GM12874 (cell line): ENCODE measurements at regions not wholly inside any gene's neighbourhood (a gene's known extent, or its start where the extent isn't known, plus 50 kb on each side); places are given as distances from the start of the nearest gene placed in this dataset.

ENCODE experiments used
- TF ChIP-seq, protein P1 (sequence below): IDR thresholded peaks from 2 replicates; pipeline ENCODE4 v1.5.1; 2011; ENCODE audit warnings: low read depth, mild to moderate bottlenecking, control low read depth, low read length, moderate library complexity; ENCODE audit not compliant: insufficient read depth

DNA sequence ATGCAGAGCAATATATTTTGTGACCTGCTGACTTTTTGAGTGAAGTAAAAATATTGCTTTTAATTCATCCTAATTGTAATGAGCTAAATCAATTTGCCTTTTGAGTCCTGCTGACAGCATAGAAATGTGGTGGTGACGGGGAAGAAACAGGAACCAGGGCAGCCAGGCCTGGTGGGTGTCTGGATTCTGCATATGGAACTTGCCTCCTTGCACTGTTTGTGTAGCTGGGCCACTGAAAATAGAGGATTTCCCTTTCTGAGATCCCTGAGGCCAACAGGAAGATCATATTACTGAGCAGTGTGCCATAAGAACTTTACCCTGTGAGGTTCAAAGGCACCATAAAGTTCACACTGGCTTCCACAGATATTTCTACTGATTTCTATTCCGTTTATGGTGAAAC, 488.4 kb upstream of the AKR1E2 start:
- TF ChIP-seq, protein P1, sequence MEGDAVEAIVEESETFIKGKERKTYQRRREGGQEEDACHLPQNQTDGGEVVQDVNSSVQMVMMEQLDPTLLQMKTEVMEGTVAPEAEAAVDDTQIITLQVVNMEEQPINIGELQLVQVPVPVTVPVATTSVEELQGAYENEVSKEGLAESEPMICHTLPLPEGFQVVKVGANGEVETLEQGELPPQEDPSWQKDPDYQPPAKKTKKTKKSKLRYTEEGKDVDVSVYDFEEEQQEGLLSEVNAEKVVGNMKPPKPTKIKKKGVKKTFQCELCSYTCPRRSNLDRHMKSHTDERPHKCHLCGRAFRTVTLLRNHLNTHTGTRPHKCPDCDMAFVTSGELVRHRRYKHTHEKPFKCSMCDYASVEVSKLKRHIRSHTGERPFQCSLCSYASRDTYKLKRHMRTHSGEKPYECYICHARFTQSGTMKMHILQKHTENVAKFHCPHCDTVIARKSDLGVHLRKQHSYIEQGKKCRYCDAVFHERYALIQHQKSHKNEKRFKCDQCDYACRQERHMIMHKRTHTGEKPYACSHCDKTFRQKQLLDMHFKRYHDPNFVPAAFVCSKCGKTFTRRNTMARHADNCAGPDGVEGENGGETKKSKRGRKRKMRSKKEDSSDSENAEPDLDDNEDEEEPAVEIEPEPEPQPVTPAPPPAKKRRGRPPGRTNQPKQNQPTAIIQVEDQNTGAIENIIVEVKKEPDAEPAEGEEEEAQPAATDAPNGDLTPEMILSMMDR: no peak

DNA sequence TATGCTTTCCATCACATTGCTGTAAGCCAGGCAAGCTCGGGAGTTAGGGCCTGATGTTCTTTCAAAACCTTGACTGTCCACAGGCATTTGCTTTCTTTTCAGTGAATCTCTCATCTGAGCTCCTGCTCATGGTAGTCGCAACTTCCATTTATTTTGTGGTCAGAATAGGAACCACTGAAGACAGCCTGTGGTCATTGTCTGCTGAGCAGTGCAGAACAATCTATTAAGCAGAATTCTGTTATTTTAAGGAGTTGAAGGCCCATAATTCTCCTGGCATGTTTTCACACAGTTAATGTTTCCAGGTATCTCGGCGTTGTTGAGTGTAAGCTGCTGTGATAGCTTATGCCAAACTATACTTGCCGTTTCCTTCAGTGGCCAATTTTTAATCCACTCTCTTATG, 491.1 kb upstream of the AKR1E2 start:
- TF ChIP-seq, protein P1: no peak

DNA sequence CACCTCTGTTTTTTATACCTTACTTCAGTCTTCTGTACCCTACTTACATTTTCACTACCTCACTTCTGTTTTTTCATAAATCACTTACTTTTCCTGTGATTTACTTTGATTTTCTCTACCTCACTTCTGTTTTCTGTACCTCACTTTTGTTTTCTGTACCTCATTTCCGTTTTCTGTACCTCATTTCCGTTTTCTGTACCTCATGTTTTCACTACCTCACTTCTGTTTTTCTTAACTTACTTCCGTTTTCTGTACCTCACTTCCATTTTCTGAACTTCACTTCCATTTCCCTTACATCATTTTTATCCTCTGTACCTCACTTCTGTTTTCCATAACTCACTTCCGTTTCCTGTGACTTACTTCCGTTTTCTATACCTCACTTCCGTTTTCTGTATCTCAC, 492.0 kb upstream of the AKR1E2 start:
- TF ChIP-seq, protein P1: no peak

DNA sequence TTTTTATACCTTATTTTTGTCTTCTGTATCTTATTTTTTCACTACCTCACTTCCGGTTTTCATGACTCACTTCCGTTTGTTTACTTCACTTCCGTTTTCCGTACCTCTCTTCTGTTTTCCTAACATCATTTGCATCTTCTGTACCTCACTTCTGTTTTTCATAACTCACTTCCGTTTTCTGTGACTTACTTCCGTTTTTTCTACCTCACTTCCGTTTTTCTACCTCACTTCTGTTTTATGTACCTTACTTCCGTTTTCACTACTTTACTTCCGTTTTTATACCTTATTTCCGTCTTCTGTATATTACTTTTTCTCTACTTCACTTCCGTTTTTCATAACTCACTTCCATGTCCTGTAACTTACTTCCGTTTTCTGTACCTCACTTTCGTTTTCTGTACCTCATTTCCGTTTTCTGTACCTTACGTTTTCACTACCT, 492.5 kb upstream of the AKR1E2 start:
- TF ChIP-seq, protein P1: no peak

DNA sequence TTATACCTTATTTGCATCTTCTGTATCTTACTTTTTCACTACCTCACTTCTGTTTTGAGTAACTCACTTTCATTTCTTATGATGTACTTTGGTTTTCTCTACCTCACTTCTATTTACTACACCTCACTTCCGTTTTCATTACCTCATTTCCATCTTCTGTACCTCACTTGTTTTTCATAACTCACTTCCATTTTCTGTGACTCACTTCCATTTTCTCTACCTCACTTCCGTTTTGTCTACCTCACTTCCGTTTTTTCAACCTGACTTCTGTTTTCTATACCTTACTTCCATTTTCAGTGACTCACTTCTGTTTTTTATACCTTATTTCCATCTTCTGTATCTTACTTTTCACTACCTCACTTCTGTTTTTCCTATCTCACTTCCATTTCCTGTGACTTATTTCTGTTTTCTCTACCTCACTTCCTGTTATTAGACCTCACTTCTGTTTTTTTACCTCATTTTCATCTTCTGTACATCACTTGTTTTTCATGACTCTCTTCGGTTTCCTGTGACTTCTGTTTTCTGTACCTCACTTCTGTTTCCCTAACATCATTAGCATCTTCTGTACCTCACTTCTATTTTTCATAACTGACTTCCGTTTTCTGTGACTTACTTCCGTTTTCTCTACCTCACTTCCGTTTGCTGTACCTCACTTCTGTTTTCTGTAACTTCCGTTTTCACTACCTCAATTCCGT, 493.1 kb upstream of the AKR1E2 start:
- TF ChIP-seq, protein P1: no peak

DNA sequence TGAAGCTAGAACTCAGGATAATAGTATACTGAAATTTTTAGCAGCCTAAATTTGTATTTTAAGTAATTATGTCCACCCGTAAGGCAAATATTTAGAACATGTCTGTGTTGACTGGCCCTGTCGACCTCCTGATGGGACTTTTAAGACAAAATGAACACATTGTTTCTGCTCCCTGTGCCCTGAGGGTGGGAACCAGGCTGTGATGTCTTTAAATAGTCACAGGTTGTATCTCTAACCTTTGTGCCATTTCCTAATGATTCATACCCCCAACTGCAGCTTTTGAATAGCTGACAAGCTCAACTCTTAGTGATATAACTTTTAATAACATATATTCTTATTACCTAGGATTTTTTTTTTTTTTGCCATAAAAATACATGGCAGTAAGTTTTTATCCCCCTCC, 494.9 kb upstream of the AKR1E2 start:
- TF ChIP-seq, protein P1: no peak

DNA sequence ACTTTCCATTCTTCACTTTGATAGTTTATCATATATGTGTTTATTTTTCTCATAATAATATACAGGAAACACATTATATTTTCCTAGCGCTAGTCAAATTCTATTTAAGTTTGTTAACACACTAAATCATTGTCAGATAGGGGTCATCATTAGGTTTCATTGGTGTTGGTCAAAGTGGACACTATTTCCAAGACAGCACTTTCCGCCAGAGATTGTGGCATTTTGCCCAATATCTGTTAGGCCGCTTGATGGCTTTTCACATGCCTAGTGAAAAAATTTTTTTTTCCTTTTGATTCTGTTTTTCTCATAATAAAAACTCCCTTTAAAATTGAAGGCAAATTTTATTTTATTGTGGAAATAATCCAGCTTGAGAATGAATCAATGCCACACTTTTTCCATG, 495.4 kb upstream of the AKR1E2 start:
- TF ChIP-seq, protein P1: no peak
